ENCODE measurements at regions not wholly inside any gene's neighbourhood (a gene's known extent, or its start where the extent isn't known, plus 50 kb on each side); places are given as distances from the start of the nearest gene placed in this dataset.
"Not testable (repeated sequence)": the region's sequence is repeated elsewhere in the genome, so short reads cannot be mapped to it uniquely, and the experiment has no call there.

DNA sequence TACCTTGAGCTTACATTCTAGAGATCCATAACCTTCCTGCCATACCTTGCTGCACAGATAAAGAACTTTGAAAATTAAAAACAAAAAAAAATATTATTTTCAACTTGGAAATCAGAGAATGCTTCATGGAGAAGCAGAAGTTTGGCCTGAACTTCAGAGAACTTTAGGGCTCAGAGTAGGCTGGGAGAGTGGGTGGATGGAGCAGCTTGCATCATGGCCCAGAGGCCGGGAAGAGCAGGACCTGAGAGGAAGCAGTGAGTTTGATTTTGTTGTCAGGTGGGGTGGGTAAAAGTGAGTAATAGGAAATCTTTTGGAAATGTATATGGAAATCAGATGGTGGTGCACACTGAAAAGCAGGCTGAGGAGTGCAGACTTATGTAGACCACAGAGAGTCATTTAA is 228.5 kb upstream of the KRR1 start:
- DNase-seq (ENCODE audit: low spot score) (no peak), ATAC-seq (ENCODE audit: low read depth) (no peak)
- H3K4me1 ChIP-seq (ENCODE audit: insufficient read depth, poor library complexity, severe bottlenecking), result no peaks in the 10 kb centered on the region

DNA sequence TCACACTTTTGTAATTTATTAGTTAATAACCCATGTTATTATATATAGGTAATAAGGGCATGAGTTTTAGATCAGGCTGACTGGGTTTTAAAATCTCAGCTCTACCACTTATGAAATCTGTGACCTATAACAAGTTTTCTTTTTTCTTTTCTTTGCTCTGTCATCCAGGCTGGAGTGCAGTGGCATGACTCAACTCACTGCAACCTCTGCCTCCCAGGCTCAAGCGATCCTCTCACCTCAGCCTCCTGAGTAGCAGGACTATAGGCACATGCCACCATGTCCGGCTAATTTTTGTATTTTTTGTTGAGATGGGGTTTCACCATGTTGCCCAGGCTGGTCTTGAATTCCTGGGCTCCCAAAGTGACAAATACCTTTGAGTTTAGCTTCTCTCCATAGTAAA is 227.7 kb upstream of the KRR1 start:
- H3K9me3 ChIP-seq (ENCODE audit: severe bottlenecking); ATAC-seq (ENCODE audit: low read depth); H3K27me3 ChIP-seq (ENCODE audit: insufficient read depth, poor library complexity, severe bottlenecking); H3K27ac ChIP-seq (ENCODE audit: poor library complexity, severe bottlenecking); H3K4me1 ChIP-seq (ENCODE audit: insufficient read depth, poor library complexity, severe bottlenecking); H3K4me3 ChIP-seq (ENCODE audit: severe bottlenecking); DNase-seq (ENCODE audit: low spot score); H3K36me3 ChIP-seq (ENCODE audit: low read depth): not testable (repeated sequence)

More for the DNA sequence above, 228.5 kb upstream of the KRR1 start:
- H3K4me3 ChIP-seq (ENCODE audit: severe bottlenecking), result no peak overlapping the region
- no peaks in the 10 kb centered on the region for H3K27me3 ChIP-seq (ENCODE audit: insufficient read depth, poor library complexity, severe bottlenecking)
- H3K9me3 ChIP-seq (ENCODE audit: severe bottlenecking), result no peaks in the 10 kb centered on the region
- H3K27ac ChIP-seq (ENCODE audit: poor library complexity, severe bottlenecking), result no peak overlapping the region
- H3K36me3 ChIP-seq (ENCODE audit: low read depth), result no peaks in the 10 kb centered on the region
- TF ChIP-seq, protein P1, sequence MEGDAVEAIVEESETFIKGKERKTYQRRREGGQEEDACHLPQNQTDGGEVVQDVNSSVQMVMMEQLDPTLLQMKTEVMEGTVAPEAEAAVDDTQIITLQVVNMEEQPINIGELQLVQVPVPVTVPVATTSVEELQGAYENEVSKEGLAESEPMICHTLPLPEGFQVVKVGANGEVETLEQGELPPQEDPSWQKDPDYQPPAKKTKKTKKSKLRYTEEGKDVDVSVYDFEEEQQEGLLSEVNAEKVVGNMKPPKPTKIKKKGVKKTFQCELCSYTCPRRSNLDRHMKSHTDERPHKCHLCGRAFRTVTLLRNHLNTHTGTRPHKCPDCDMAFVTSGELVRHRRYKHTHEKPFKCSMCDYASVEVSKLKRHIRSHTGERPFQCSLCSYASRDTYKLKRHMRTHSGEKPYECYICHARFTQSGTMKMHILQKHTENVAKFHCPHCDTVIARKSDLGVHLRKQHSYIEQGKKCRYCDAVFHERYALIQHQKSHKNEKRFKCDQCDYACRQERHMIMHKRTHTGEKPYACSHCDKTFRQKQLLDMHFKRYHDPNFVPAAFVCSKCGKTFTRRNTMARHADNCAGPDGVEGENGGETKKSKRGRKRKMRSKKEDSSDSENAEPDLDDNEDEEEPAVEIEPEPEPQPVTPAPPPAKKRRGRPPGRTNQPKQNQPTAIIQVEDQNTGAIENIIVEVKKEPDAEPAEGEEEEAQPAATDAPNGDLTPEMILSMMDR (IDR thresholded peaks at IDR 0.05; ENCODE audit: poor library complexity, severe bottlenecking), result no peak

DNA sequence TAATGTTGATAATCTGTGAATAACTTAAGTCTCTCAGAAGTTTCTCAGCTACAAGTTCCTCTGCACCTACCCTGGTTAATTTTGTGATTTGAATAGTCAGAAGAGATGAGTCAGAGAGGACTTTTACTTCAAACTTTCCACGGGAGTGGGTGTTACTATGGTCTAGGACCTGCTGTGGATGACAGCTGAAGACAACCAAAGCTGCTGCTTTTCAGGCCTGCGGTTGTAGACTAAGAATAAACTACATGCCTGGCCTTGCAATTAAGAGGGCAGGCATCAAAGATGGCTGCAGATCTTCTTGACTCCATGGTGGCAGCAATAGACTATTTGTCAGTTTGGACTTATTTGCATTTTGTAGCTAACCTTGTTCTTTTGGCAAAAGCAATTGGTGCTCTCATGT is 227.1 kb upstream of the KRR1 start:
- Histone ChIP-seq H3K4me1 (ENCODE audit: insufficient read depth, poor library complexity, severe bottlenecking) (no peaks in the 10 kb centered on the region), H3K36me3 (ENCODE audit: low read depth) (no peaks in the 10 kb centered on the region), H3K27ac (ENCODE audit: poor library complexity, severe bottlenecking) (no peak overlapping the region), H3K4me3 (ENCODE audit: severe bottlenecking) (no peak overlapping the region), H3K27me3 (ENCODE audit: insufficient read depth, poor library complexity, severe bottlenecking) (no peaks in the 10 kb centered on the region), H3K9me3 (ENCODE audit: severe bottlenecking) (no peaks in the 10 kb centered on the region)
- DNase-seq (ENCODE audit: low spot score) (no peak), ATAC-seq (ENCODE audit: low read depth) (no peak)
- TF ChIP-seq, protein P1 (IDR thresholded peaks at IDR 0.05; ENCODE audit: poor library complexity, severe bottlenecking), result no peak

DNA sequence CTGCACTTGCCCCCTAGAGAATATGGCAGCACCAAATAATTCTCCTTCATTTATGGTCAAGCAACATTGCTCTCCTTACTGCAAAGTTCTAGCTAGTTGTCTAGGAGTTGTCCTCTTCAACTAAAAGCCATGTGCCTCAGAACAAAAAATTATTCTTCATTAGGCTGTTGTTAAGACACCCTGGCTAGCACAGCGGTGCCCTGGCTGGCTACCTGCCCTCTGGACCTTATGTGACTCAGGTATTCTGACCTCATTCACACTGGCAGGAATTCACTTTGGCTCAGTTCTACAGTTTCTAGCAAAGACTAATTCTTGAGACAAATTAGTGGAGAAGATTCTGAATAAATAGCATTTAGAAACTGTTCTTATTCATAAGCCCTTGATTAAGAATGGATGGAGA is 224.4 kb upstream of the KRR1 start:
- Histone ChIP-seq H3K27me3 (ENCODE audit: insufficient read depth, poor library complexity, severe bottlenecking) (no peaks in the 10 kb centered on the region), H3K27ac (ENCODE audit: poor library complexity, severe bottlenecking) (no peak overlapping the region), H3K4me1 (ENCODE audit: insufficient read depth, poor library complexity, severe bottlenecking) (no peaks in the 10 kb centered on the region), H3K9me3 (ENCODE audit: severe bottlenecking) (no peaks in the 10 kb centered on the region), H3K36me3 (ENCODE audit: low read depth) (no peaks in the 10 kb centered on the region), H3K4me3 (ENCODE audit: severe bottlenecking) (no peak overlapping the region)
- DNase-seq (ENCODE audit: low spot score), result no peak
- TF ChIP-seq, protein P1 (IDR thresholded peaks at IDR 0.05; ENCODE audit: poor library complexity, severe bottlenecking), result no peak
- ATAC-seq (ENCODE audit: low read depth), result peak; percentile 58; the same call in 1 of the 3 replicates

DNA sequence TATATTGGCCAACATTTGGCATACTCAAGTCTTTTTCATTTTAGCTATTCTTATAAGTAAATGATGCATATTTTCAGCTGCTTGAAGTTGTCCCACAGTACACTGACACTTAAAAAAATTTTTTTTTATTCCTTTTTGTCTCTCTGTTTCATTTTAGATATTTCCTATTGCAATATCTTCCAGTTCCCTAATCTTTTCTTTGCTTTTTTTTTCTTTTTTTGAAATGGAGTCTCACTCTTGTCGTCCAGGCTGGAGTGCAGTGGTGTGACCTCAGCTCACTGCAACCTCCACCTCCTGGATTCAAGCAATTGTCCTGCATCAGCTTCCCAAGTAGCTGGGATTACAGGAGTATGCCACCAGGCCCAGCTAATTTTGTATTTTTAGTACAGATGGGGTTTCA is 217.4 kb upstream of the KRR1 start:
- Histone ChIP-seq H3K9me3 (ENCODE audit: severe bottlenecking) (no peaks in the 10 kb centered on the region), H3K36me3 (ENCODE audit: low read depth) (no peaks in the 10 kb centered on the region), H3K27ac (ENCODE audit: poor library complexity, severe bottlenecking) (no peak overlapping the region), H3K27me3 (ENCODE audit: insufficient read depth, poor library complexity, severe bottlenecking) (no peaks in the 10 kb centered on the region), H3K4me3 (ENCODE audit: severe bottlenecking) (no peak overlapping the region), H3K4me1 (ENCODE audit: insufficient read depth, poor library complexity, severe bottlenecking) (peaks cover 14% of the 10 kb centered on the region)
- no peak for DNase-seq (ENCODE audit: low spot score)
- no peak for ATAC-seq (ENCODE audit: low read depth)
- TF ChIP-seq, protein P1 (IDR thresholded peaks at IDR 0.05; ENCODE audit: poor library complexity, severe bottlenecking), result no peak
